CD14-positive monocyte (primary cell): ENCODE measurements at regions not wholly inside any gene's neighbourhood (a gene's known extent, or its start where the extent isn't known, plus 50 kb on each side); places are given as distances from the start of the nearest gene placed in this dataset.

ENCODE experiments used
- DNase-seq, 3 donors: peaks; one replicate each; pipeline ENCODE4 v3.0.0-alpha.2; 2011 to 2022
- H2AFZ ChIP-seq: 2 replicates; pipeline ENCODE4 v1.6.0; 2012; ENCODE audit warnings: mild to moderate bottlenecking, low read depth, low read length, inconsistent platforms; ENCODE audit not compliant: insufficient read depth, poor library complexity, severe bottlenecking
- H3K27ac ChIP-seq, 2 donors: 1 replicate in 1 of 2; 2 replicates in 1 of 2; pipeline ENCODE4 v1.5.1; 2012 to 2013; ENCODE audit warnings: low read length in 2 of 2, control low read depth in 1 of 2, inconsistent platforms in 1 of 2, low read depth in 1 of 2, mild to moderate bottlenecking in 1 of 2
- H3K27me3 ChIP-seq, 2 donors: one replicate each; pipeline versions ENCODE4 v1.6.0 to v1.6.1; 2011 to 2013; ENCODE audit warnings: low read length in 2 of 2; ENCODE audit not compliant: control insufficient read depth in 2 of 2, insufficient read depth in 2 of 2
- H3K36me3 ChIP-seq, 2 donors: replicated peaks in 1 of 2; 1 replicate in 1 of 2; 2 replicates in 1 of 2; pipeline versions ENCODE4 v1.5.1 to v1.6.1; 2012 to 2013; ENCODE audit warnings: low read length in 2 of 2, control low read depth in 1 of 2, inconsistent platforms in 1 of 2, mild to moderate bottlenecking in 1 of 2; ENCODE audit not compliant: insufficient read depth in 2 of 2, control insufficient read depth in 1 of 2
- H3K4me1 ChIP-seq, 2 donors: 1 replicate in 1 of 2; 2 replicates in 1 of 2; pipeline versions ENCODE4 v1.5.1 to v1.6.1; 2012 to 2013; ENCODE audit warnings: low read length in 2 of 2, control low read depth in 1 of 2, inconsistent platforms in 1 of 2, mild to moderate bottlenecking in 1 of 2, moderate library complexity in 1 of 2; ENCODE audit not compliant: insufficient read depth in 2 of 2, control insufficient read depth in 1 of 2
- H3K4me2 ChIP-seq: replicated peaks from 2 replicates; pipeline ENCODE3; 2012; ENCODE audit warnings: low read length, moderate library complexity, mild to moderate bottlenecking; ENCODE audit not compliant: poor library complexity, severe bottlenecking; ENCODE audit errors: extremely low read depth
- H3K4me3 ChIP-seq, 3 experiments: fragments of 200-600 bp in 1 of 3; sonication (generic) in 1 of 3; replicated peaks in 1 of 3; 1 replicate in 2 of 3; 2 replicates in 1 of 3; pipeline ENCODE4 v1.5.1; 2011 to 2013; ENCODE audit warnings: low read length in 3 of 3, mild to moderate bottlenecking in 3 of 3, control low read depth in 2 of 3, low read depth in 2 of 3, inconsistent platforms in 1 of 3, moderate library complexity in 1 of 3
- H3K79me2 ChIP-seq: 2 replicates; pipeline ENCODE4 v1.6.0; 2012; ENCODE audit warnings: mild to moderate bottlenecking, control low read depth, inconsistent platforms, low read length, moderate library complexity; ENCODE audit not compliant: insufficient read depth
- H3K9ac ChIP-seq: 2 replicates; pipeline ENCODE4 v1.6.0; 2017; ENCODE audit warnings: low read length, mild to moderate bottlenecking; ENCODE audit not compliant: insufficient read depth, poor library complexity, severe bottlenecking
- H3K9me3 ChIP-seq, 2 donors: replicated peaks in 1 of 2; 1 replicate in 1 of 2; 2 replicates in 1 of 2; pipeline versions ENCODE4 v1.5.1 to v1.6.1; 2012 to 2013; ENCODE audit warnings: low read length in 2 of 2, control low read depth in 1 of 2; ENCODE audit not compliant: control insufficient read depth in 1 of 2, insufficient read depth in 1 of 2
- H4K20me1 ChIP-seq: 2 replicates; pipeline ENCODE4 v1.6.0; 2012; ENCODE audit warnings: mild to moderate bottlenecking, low read length, control low read depth, moderate library complexity; ENCODE audit not compliant: insufficient read depth
- H3K27ac Mint-ChIP-seq, 7 donors: one replicate each; pipeline ENCODE4 v1.8.0; 2020; ENCODE audit warnings: mild to moderate bottlenecking in 7 of 7, mixed read lengths in 7 of 7, moderate library complexity in 6 of 7, inconsistent platforms in 2 of 7
- H3K27me3 Mint-ChIP-seq, 3 donors: one replicate each; pipeline ENCODE4 v1.8.0; 2021 to 2022; ENCODE audit warnings: low read depth in 3 of 3, mild to moderate bottlenecking in 3 of 3, mixed read lengths in 3 of 3, moderate library complexity in 3 of 3, inconsistent platforms in 1 of 3
- H3K36me3 Mint-ChIP-seq, 2 donors: one replicate each; pipeline ENCODE4 v1.8.0; 2020; ENCODE audit warnings: mixed read lengths in 2 of 2, inconsistent platforms in 1 of 2, mild to moderate bottlenecking in 1 of 2
- H3K4me1 Mint-ChIP-seq: one replicate; pipeline ENCODE4 v1.8.0; 2020; ENCODE audit warnings: mild to moderate bottlenecking, mixed read lengths
- H3K4me3 Mint-ChIP-seq, 2 donors: one replicate each; pipeline ENCODE4 v1.8.0; 2020; ENCODE audit warnings: mild to moderate bottlenecking in 2 of 2, mixed read lengths in 2 of 2, moderate library complexity in 1 of 2
- H3K9me3 Mint-ChIP-seq, 7 donors: one replicate each; pipeline ENCODE4 v1.8.0; 2020 to 2022; ENCODE audit warnings: mixed read lengths in 7 of 7, mild to moderate bottlenecking in 6 of 7, moderate library complexity in 6 of 7, inconsistent platforms in 2 of 7
- CTCF ChIP-seq: fragments of 200-600 bp; IDR thresholded peaks from one replicate; pipeline ENCODE4 v1.8.0; 2022; ENCODE audit warnings: antibody characterized with exemption, mild to moderate bottlenecking
- WGBS: methylation state at CpG from one replicate; pipeline ENCODE4 v1.1.5; 2013; ENCODE audit warnings: missing lambda C conversion rate; ENCODE audit not compliant: insufficient coverage; 5-methylcytosine and 5-hydroxymethylcytosine counted together
- intact Hi-C, 2 donors: fragments of 100-400 bp; cut with micrococcal nuclease; formaldehyde crosslinking; loops; one replicate each; pipeline versions ENCODE4 v1.15.0 to v1.15.1; 2023

GRCh38 chr1:59136541-59137275, 160.2 kb upstream of the FGGY start:
- Histone ChIP-seq H3K4me1 (peaks cover 10 to 13% of the 10 kb centered on the region in 2 donors), H2AFZ (no peak overlapping the region), H3K4me3 (no peak overlapping the region), H3K9me3 (no peaks in the 10 kb centered on the region), H3K27me3 (no peaks in the 10 kb centered on the region), H4K20me1 (no peaks in the 10 kb centered on the region), H3K27ac (no peak overlapping the region), H3K4me2 (no peak overlapping the region), H3K9ac (no peak overlapping the region), H3K79me2 (no peaks in the 10 kb centered on the region), H3K36me3 (no peaks in the 10 kb centered on the region)
- TF ChIP-seq CTCF, result no peak
- no peak overlapping the region for H3K27ac Mint-ChIP-seq
- intact Hi-C loops, result no loop called here
- WGBS, result 44% methylated on average over 5 of the region's 8 CpGs
- H3K36me3 Mint-ChIP-seq, result no peaks in the 10 kb centered on the region
- no peaks in the 10 kb centered on the region for H3K9me3 Mint-ChIP-seq
- DNase-seq, result peak in 1 of 3 donors; percentile 47
- no peak overlapping the region for H3K4me3 Mint-ChIP-seq
- peaks cover 22% of the 10 kb centered on the region for H3K4me1 Mint-ChIP-seq
- H3K27me3 Mint-ChIP-seq, result peaks cover 1 to 2% (median 2%) of the 10 kb centered on the region in 3 donors

- H3K4me1 Mint-ChIP-seq, result peaks cover 22% of the 10 kb centered on the region
- no peak overlapping the region for H3K4me3 Mint-ChIP-seq
- Histone ChIP-seq H3K27me3 (no peaks in the 10 kb centered on the region), H3K4me1 (peaks cover 10 to 13% of the 10 kb centered on the region in 2 donors), H3K79me2 (no peaks in the 10 kb centered on the region), H2AFZ (no peak overlapping the region), H3K4me2 (no peak overlapping the region), H3K27ac (no peak overlapping the region), H3K9me3 (no peaks in the 10 kb centered on the region), H3K36me3 (no peaks in the 10 kb centered on the region), H3K4me3 (no peak overlapping the region), H4K20me1 (no peaks in the 10 kb centered on the region), H3K9ac (no peak overlapping the region)
- H3K36me3 Mint-ChIP-seq, result no peaks in the 10 kb centered on the region
- WGBS, result no CpG with 5 or more reads among the region's 3 CpGs
- TF ChIP-seq CTCF, result no peak
- H3K27me3 Mint-ChIP-seq, result peaks cover 1 to 2% (median 2%) of the 10 kb centered on the region in 3 donors
- no peak for DNase-seq
- intact Hi-C loops, result no loop called here
- H3K9me3 Mint-ChIP-seq, result no peaks in the 10 kb centered on the region
- H3K27ac Mint-ChIP-seq, result no peak overlapping the region
Measured at GRCh38 chr1:59137276-59137615, 159.6 kb upstream of the FGGY start.
